IPS-NIHi7 (cell line): ENCODE measurements at regions not wholly inside any gene's neighbourhood (a gene's known extent, or its start where the extent isn't known, plus 50 kb on each side); places are given as distances from the start of the nearest gene placed in this dataset.
"Not testable (repeated sequence)": the region's sequence is repeated elsewhere in the genome, so short reads cannot be mapped to it uniquely, and the experiment has no call there.

ENCODE experiments used
- DNase-seq: peaks from one replicate; pipeline ENCODE4 v3.0.0; 2012; ENCODE audit warnings: mixed read lengths; ENCODE audit errors: extremely low spot score

- DNase-seq, result no peak
Measured at GRCh38 chrX:4682636-4683035, 969.2 kb upstream of the PRKX start.

- DNase-seq, result no peak
Measured at GRCh38 chrX:4675686-4676300, 962.3 kb upstream of the PRKX start.

GRCh38 chrX:4674028-4674782, 960.8 kb upstream of the PRKX start:
- no peak for DNase-seq

DNA sequence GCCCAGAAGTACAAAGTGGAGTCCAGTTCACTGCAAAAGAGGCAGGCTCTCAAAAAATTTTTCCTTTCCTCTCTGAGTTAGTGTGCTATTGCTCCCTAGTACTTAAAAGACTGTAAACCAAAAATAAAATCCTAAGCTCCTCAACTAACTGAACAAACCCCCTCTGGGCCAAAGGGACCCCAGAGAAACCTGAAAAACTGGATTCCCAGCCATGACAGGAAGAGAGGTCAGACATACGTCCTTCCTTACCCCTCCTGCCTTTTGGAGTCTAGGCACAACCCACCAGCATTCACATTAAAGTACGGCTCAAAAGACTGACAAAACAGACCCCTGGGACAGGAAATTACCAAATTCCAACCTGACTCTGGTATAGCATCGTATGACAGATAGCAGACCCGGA, 957.9 kb upstream of the PRKX start:
- no peak for DNase-seq

GRCh38 chrX:4670606-4671005, 957.2 kb upstream of the PRKX start:
- DNase-seq, result no peak

DNA sequence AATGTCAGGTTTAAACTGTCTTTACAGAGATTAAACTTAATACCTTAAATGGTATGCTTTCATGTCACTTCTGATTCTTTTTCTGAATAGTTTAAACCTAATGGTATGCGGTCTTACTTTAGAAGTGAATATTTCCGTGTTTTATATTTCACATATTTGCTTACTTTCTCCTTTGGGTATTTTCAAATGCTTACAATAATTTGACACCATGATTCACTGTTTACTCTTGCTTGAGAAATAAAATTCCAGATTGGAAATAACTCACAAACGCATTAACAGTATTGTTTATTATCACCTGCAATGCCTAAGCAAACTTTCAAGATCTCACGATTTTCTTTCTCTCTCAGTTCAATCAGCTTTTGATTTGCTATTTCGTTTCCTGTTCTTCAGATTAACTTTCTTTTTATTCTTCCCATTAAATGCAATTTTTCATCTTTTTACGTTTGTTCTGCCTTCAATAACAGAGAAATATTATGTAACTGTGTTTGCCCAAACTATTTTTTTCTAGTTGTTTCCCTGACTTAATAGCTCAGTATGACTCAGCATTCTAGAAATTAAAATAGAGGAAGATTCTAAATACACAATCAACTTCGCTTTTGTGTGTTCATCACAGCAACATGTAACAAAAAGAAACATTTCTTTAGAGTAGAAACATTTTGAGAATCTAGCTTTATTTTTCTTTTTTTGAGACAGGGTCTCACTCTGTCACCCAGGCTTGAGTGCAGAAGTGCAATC, 955.5 kb upstream of the PRKX start:
- no peak for DNase-seq

DNA sequence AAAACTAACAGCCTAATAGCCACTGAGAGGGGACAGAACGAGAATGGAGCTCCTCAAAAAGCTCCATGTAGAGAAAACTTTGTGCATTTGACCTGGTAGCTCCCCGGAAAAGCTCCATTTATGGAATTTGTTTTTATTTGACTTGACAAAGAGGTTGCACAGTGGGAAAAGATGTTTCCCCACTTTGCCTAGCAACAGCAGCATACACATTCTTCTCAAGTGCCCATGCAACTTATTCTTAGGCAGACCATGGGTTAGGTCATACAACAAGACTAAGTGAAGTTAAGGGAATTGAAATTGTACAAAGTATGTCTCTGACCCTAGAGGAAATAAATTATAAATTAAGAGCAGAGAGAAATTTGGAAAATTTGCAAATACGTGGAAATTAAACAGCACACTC, 949.6 kb upstream of the PRKX start:
- no peak for DNase-seq

DNA sequence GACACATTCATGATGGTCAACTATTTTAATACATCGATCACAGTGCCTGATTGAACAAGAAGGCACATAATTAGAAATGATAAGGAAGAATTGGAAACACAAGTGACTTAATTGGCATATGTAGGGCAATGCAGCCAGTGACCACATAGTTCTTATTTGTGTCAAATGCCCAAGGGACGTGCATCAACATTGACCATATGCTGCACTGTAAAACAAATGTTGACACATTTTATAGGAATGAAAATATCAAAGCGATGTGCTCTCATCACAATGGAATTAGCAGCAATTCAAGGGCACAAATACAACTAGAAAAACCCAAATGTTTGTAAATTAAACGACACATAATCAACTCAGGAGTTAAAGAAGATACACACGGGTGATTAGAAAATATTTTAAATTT, 948.3 kb upstream of the PRKX start:
- DNase-seq, result no peak

DNA sequence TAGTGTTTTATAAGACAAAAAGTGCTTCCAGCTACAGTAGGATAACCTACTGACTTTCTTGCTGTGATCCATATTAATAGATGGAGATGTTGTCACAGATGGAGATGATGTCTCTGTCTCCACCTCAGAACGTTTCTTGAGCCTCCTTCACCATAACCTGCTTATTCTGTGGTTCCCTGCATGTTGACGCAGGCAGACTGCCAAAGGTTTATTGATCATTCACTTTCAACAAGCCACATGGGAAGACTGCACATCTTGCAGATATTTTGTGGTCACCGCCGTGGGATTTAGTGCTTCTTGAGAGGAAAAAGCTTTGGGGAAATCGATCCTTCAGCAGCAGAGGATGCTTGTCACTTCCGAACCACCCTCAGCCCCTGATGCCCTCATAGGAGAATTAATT, 943.0 kb upstream of the PRKX start:
- no peak for DNase-seq

GRCh38 chrX:4655743-4656142, 942.3 kb upstream of the PRKX start:
- peak; percentile 11 for DNase-seq

GRCh38 chrX:4642114-4642513, 928.7 kb upstream of the PRKX start:
- no peak for DNase-seq

GRCh38 chrX:4638036-4638435, 924.6 kb upstream of the PRKX start:
- DNase-seq, result no peak

GRCh38 chrX:4627414-4627813, 914.0 kb upstream of the PRKX start:
- no peak for DNase-seq

DNA sequence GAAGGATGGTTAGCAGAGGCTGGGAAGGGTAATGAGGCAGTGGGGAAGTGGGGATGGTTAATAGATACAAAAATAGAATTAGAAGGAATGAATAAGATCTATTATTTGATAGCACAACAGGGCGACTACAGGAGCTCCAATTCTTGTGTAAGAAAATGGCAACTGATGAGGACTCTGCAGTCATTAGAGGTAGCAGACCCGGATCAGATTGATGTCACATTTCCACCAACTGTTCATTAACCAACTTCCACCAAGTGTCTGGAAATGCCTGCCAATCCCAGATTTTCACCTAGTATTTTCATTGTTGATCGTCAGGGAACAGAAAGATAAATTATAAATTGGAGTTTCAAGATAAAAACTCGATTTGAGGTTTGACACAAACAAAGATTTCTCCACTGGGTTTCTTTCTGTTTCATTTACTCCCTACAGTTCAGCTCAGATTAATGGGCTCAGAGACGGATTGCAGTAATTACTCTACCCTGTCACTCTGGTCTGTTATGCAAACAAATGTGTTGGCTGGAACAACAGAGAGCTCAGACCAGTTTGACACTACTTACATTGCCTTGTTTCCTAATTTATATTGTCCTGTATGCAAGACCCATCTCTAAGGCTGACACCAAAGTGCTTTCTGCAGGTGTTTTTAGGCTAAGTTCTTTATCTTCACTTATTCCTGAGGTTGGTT, 909.2 kb upstream of the PRKX start:
- no peak for DNase-seq

DNA sequence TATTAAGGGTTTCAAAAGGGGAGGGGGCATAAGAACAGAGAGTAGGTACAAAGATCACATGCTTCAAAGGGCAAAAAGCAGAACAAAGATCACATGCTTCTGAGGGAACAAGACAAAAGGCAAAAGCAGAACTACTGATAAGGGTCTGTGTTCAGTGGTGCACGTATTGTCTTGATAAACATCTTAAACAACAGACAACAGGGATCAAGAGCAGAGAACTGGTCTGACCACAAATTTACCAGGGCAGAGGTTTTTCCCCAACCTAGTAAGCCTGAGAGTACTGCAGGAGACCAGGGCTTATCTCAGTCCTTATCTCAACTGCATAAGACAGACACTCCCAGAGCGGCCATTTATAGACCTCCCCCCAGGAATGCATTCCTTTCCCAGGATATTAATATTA, 900.2 kb upstream of the PRKX start:
- not testable (repeated sequence) for DNase-seq

- no peak for DNase-seq
Measured at GRCh38 chrX:4588893-4589292, 875.4 kb upstream of the PRKX start.

DNA sequence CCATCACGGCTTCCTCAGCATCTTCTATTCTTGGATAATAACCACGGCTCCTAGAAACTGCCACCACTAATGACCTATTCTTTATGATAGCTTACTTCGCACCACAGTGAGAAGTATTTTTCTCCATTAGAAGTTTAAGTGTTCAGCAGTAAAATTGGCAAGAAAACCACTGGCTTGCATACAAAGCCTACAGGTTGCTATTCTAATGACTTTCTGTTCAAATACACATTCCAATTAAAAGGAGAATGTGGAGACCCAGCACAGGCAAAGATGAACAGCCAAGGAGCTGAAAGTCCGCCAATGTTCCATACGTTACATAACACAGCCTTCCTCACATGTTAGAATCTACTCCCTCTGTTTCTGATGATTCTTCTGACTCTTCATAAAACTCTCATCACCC, 875.0 kb upstream of the PRKX start:
- DNase-seq, result no peak

DNA sequence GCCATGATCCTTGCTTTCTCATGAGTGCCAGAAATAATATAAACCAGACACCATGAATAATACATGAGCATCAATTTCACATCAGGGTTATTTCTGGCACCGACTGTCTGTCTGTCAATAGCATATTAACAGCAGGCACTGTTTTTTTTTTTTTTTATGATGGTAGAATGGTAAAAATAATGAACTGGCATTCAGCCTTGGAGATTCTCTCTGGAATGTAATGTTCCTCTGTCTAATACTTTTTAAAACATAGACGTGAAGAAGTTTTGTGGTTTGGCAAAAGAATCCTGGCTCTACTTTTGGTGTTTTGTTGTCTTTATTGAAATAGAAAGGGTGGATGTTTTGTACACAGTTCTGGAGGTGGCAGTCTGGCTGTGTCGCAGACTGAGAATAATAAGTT, 874.6 kb upstream of the PRKX start:
- no peak for DNase-seq

- DNase-seq, result no peak
Measured at GRCh38 chrX:4579999-4580398, 866.5 kb upstream of the PRKX start.

- DNase-seq, result no peak
Measured at GRCh38 chrX:4579480-4579879, 866.0 kb upstream of the PRKX start.

GRCh38 chrX:4572691-4573090, 859.2 kb upstream of the PRKX start:
- DNase-seq, result no peak

DNA sequence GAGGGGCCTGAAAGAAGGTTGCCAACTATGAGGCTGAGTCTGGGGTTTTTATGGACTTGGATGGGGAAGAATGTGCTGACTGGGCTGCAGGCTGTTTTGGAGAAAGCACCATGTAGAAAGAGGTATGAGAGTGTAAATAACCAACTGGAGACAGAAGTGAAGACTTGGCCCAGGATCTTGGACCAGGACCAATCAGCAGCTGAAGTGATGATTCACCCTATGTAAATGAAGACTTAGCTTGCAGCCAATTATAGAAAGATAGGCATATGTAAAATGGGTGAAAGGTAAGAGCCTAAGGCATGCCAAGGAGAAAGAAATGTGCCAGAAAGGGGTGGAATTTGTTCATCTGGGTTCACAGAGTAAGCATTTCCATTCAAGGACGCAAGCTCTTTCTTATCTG, 856.7 kb upstream of the PRKX start:
- DNase-seq, result peak; percentile 14

GRCh38 chrX:4560192-4560591, 846.7 kb upstream of the PRKX start:
- no peak for DNase-seq
